Keratinocyte (primary cell): ENCODE measurements at regions not wholly inside any gene's neighbourhood (a gene's known extent, or its start where the extent isn't known, plus 50 kb on each side); places are given as distances from the start of the nearest gene placed in this dataset.

Source experiments
- DNase-seq: peaks from one replicate; pipeline ENCODE4 v3.0.0-alpha.2; 2011; ENCODE audit warnings: low read depth, missing footprints, low spot score
- FAIRE-seq: peaks from 2 replicates; lab custom pipeline; 2011; peaks lifted over from hg19 to GRCh38; lab: Jason Lieb, UNC
- H2AFZ ChIP-seq: 2 replicates; pipeline ENCODE4 v1.6.0; 2012; ENCODE audit warnings: low read length, control low read depth, inconsistent platforms; ENCODE audit not compliant: control insufficient read depth
- H3K27ac ChIP-seq: 2 replicates; pipeline ENCODE4 v1.5.1; 2011; ENCODE audit warnings: low read length; ENCODE audit not compliant: control insufficient read depth, insufficient read depth
- H3K27me3 ChIP-seq: 3 replicates; pipeline ENCODE4 v1.6.0; 2011; ENCODE audit warnings: low read length; ENCODE audit not compliant: control insufficient read depth, insufficient read depth; ENCODE audit errors: extremely low read depth
- H3K36me3 ChIP-seq, 2 experiments: 2 replicates in 1 of 2; 3 replicates in 1 of 2; pipeline ENCODE4 v1.5.1; 2011; ENCODE audit warnings: low read length in 2 of 2, mild to moderate bottlenecking in 1 of 2; ENCODE audit not compliant: control insufficient read depth in 2 of 2, insufficient read depth in 2 of 2; ENCODE audit errors: extremely low read depth in 1 of 2
- H3K4me1 ChIP-seq: 3 replicates; pipeline ENCODE4 v1.5.1; 2011; ENCODE audit warnings: low read length; ENCODE audit not compliant: control insufficient read depth, insufficient read depth; ENCODE audit errors: extremely low read depth
- H3K4me2 ChIP-seq: 3 replicates; pipeline ENCODE4 v1.6.0; 2011; ENCODE audit warnings: low read depth, low read length; ENCODE audit not compliant: control insufficient read depth, insufficient read depth; ENCODE audit errors: extremely low read depth
- H3K4me3 ChIP-seq, 3 experiments: fragments of 200-600 bp in 1 of 3; sonication (generic) in 1 of 3; 2 replicates in 2 of 3; 3 replicates in 1 of 3; pipeline ENCODE4 v1.5.1; 2011 to 2016; ENCODE audit warnings: low read length in 3 of 3, mild to moderate bottlenecking in 3 of 3, control low read depth in 2 of 3, inconsistent platforms in 1 of 3, low read depth in 1 of 3, mixed read lengths in 1 of 3, mixed run types in 1 of 3, moderate library complexity in 1 of 3; ENCODE audit not compliant: control insufficient read depth in 2 of 3, insufficient read depth in 2 of 3; ENCODE audit errors: extremely low read depth in 1 of 3
- H3K79me2 ChIP-seq: 2 replicates; pipeline ENCODE4 v1.6.0; 2012; ENCODE audit warnings: low read length; ENCODE audit not compliant: control insufficient read depth, insufficient read depth
- H3K9ac ChIP-seq: 3 replicates; pipeline ENCODE4 v1.6.0; 2011; ENCODE audit warnings: low read length; ENCODE audit not compliant: control insufficient read depth, insufficient read depth; ENCODE audit errors: extremely low read depth
- H3K9me1 ChIP-seq: 3 replicates; pipeline ENCODE4 v1.6.0; 2011; ENCODE audit warnings: low read length; ENCODE audit not compliant: control insufficient read depth, insufficient read depth; ENCODE audit errors: extremely low read depth
- H3K9me3 ChIP-seq: 2 replicates; pipeline ENCODE4 v1.5.1; 2012; ENCODE audit warnings: low read depth, low read length; ENCODE audit not compliant: control insufficient read depth
- H4K20me1 ChIP-seq: 3 replicates; pipeline ENCODE4 v1.6.0; 2011; ENCODE audit warnings: low read length; ENCODE audit not compliant: control insufficient read depth, insufficient read depth; ENCODE audit errors: extremely low read depth
- CTCF ChIP-seq, 3 experiments: IDR thresholded peaks in 1 of 3; conservative IDR thresholded peaks in 1 of 3; optimal IDR thresholded peaks in 1 of 3; 2 replicates in 2 of 3; 3 replicates in 1 of 3; pipeline versions ENCODE3 to v1.5.1; 2011; ENCODE audit warnings: low read length in 3 of 3, mild to moderate bottlenecking in 3 of 3, moderate library complexity in 2 of 3, control low read depth in 1 of 3, inconsistent platforms in 1 of 3; ENCODE audit not compliant: insufficient read depth in 2 of 3; ENCODE audit errors: extremely low read depth in 1 of 3
- EZH2 ChIP-seq: IDR thresholded peaks from one replicate; pipeline ENCODE4 v1.6.1; 2012; ENCODE audit warnings: inconsistent platforms, mild to moderate bottlenecking, low read length, moderate library complexity
- dilution Hi-C: fragments of 300-500 bp; cut with MboI; formaldehyde crosslinking; loops from one replicate; pipeline ENCODE4 v1.7.0; 2020; ENCODE audit warnings: low sequenced_read_pairs; ENCODE audit not compliant: extremely low pct_ligation_motif_present

- FAIRE-seq = no peak
Measured at GRCh38 chr2:35163948-35164347, 1191.6 kb upstream of the CRIM1 start.

GRCh38 chr2:35160871-35161270 lies 1194.7 kb upstream of the CRIM1 start:
- Histone ChIP-seq H4K20me1 (no peaks in the 10 kb centered on the region), H3K9me1 (no peaks in the 10 kb centered on the region), H3K4me2 (no peak overlapping the region), H2AFZ (no peak overlapping the region), H3K79me2 (no peaks in the 10 kb centered on the region), H3K9ac (no peak overlapping the region), H3K36me3 (no peaks in the 10 kb centered on the region), H3K9me3 (no peaks in the 10 kb centered on the region), H3K27ac (no peak overlapping the region), H3K4me3 (no peak overlapping the region), H3K27me3 (no peaks in the 10 kb centered on the region), H3K4me1 (no peaks in the 10 kb centered on the region)
- TF ChIP-seq EZH2 (no peak), CTCF (optimal IDR thresholded peaks at IDR 0.05 in 1 of 3, IDR thresholded peaks at IDR 0.05 in 1 of 3, conservative IDR thresholded peaks at IDR 0.05 in 1 of 3; ENCODE audit: extremely low read depth in 1 of 3, insufficient read depth in 2 of 3, low read length in 3 of 3) (no peak)
- DNase-seq = no peak
- dilution Hi-C loops = no loop called here
- no peak for FAIRE-seq

More at GRCh38 chr2:35163948-35164347, 1191.6 kb upstream of the CRIM1 start:
- Histone ChIP-seq H3K4me3 (no peak overlapping the region), H3K9me1 (no peaks in the 10 kb centered on the region), H3K79me2 (no peaks in the 10 kb centered on the region), H3K4me1 (no peaks in the 10 kb centered on the region), H2AFZ (no peak overlapping the region), H3K27ac (no peak overlapping the region), H3K4me2 (no peak overlapping the region), H4K20me1 (no peaks in the 10 kb centered on the region), H3K27me3 (no peaks in the 10 kb centered on the region), H3K9me3 (no peaks in the 10 kb centered on the region), H3K9ac (no peak overlapping the region), H3K36me3 (no peaks in the 10 kb centered on the region)
- dilution Hi-C loops = no loop called here
- DNase-seq = no peak
- TF ChIP-seq EZH2 (no peak), CTCF (optimal IDR thresholded peaks at IDR 0.05 in 1 of 3, IDR thresholded peaks at IDR 0.05 in 1 of 3, conservative IDR thresholded peaks at IDR 0.05 in 1 of 3; ENCODE audit: extremely low read depth in 1 of 3, insufficient read depth in 2 of 3, low read length in 3 of 3) (no peak)
